HL-60 (cell line): ENCODE measurements at regions not wholly inside any gene's neighbourhood (a gene's known extent, or its start where the extent isn't known, plus 50 kb on each side); places are given as distances from the start of the nearest gene placed in this dataset.

Source experiments
- DNase-seq, 2 experiments: peaks; one replicate each; pipeline ENCODE4 v3.0.0-alpha.2; 2010 to 2020; ENCODE audit warnings: low read depth in 1 of 2, low spot score in 1 of 2
- H3K27ac ChIP-seq: fragments of 250-450 bp; sonication (Bioruptor Pico); replicated peaks from 2 replicates; pipeline ENCODE4 v1.5.1; 2020; ENCODE audit warnings: mild to moderate bottlenecking, moderate library complexity
- H3K27me3 ChIP-seq: fragments of 250-450 bp; sonication (Bioruptor Pico); 2 replicates; pipeline ENCODE4 v1.5.1; 2021; ENCODE audit warnings: mild to moderate bottlenecking, moderate library complexity; ENCODE audit not compliant: insufficient read depth, poor library complexity, severe bottlenecking
- H3K4me3 ChIP-seq: replicated peaks from 2 replicates; pipeline ENCODE4 v1.5.1; 2011; ENCODE audit warnings: mild to moderate bottlenecking, control low read depth, low read length; ENCODE audit not compliant: insufficient read depth
- GABPA ChIP-seq: IDR thresholded peaks from 2 replicates; pipeline ENCODE4 v1.6.1; 2012; ENCODE audit warnings: low read depth
- POLR2AphosphoS5 ChIP-seq: IDR thresholded peaks from 2 replicates; pipeline ENCODE4 v1.6.1; 2012; ENCODE audit warnings: low read depth
- SPI1 ChIP-seq: IDR thresholded peaks from 2 replicates; pipeline ENCODE4 v1.6.1; 2012; ENCODE audit warnings: low read depth, mild to moderate bottlenecking, borderline replicate concordance
- TF ChIP-seq, protein P1 (sequence below): IDR thresholded peaks from one replicate; pipeline ENCODE4 v1.5.1; 2011; ENCODE audit warnings: low read length, control low read depth, inconsistent platforms; ENCODE audit not compliant: insufficient read depth
- TF ChIP-seq, protein P2 (sequence below): IDR thresholded peaks from 2 replicates; pipeline ENCODE4 v1.6.1; 2012; ENCODE audit warnings: low read depth; ENCODE audit not compliant: insufficient replicate concordance

DNA sequence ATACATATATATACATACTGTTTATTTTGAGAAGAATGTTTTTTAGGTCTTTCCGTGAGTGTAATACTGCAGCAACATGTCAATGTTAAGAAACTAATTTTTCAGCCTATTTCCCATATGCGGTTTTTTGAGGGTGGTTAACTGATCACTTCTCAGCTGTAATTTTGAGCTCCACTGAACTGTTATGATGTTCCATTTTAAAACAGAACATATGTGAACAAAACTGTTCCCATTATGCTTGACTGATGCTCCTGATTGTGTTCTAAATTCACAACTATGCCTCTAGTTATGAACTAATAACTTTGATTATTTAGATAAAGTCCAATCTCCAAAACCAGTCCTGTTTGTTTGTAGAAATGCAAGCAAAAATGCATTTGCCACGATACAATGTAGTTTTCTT is 511.2 kb upstream of the FSIP2 start:
- Histone ChIP-seq H3K27me3 (no peaks in the 10 kb centered on the region), H3K27ac (no peak overlapping the region), H3K4me3 (no peak overlapping the region)
- TF ChIP-seq GABPA (no peak), POLR2AphosphoS5 (no peak), SPI1 (no peak)
- TF ChIP-seq, protein P1, sequence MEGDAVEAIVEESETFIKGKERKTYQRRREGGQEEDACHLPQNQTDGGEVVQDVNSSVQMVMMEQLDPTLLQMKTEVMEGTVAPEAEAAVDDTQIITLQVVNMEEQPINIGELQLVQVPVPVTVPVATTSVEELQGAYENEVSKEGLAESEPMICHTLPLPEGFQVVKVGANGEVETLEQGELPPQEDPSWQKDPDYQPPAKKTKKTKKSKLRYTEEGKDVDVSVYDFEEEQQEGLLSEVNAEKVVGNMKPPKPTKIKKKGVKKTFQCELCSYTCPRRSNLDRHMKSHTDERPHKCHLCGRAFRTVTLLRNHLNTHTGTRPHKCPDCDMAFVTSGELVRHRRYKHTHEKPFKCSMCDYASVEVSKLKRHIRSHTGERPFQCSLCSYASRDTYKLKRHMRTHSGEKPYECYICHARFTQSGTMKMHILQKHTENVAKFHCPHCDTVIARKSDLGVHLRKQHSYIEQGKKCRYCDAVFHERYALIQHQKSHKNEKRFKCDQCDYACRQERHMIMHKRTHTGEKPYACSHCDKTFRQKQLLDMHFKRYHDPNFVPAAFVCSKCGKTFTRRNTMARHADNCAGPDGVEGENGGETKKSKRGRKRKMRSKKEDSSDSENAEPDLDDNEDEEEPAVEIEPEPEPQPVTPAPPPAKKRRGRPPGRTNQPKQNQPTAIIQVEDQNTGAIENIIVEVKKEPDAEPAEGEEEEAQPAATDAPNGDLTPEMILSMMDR = no peak
- TF ChIP-seq, protein P2, sequence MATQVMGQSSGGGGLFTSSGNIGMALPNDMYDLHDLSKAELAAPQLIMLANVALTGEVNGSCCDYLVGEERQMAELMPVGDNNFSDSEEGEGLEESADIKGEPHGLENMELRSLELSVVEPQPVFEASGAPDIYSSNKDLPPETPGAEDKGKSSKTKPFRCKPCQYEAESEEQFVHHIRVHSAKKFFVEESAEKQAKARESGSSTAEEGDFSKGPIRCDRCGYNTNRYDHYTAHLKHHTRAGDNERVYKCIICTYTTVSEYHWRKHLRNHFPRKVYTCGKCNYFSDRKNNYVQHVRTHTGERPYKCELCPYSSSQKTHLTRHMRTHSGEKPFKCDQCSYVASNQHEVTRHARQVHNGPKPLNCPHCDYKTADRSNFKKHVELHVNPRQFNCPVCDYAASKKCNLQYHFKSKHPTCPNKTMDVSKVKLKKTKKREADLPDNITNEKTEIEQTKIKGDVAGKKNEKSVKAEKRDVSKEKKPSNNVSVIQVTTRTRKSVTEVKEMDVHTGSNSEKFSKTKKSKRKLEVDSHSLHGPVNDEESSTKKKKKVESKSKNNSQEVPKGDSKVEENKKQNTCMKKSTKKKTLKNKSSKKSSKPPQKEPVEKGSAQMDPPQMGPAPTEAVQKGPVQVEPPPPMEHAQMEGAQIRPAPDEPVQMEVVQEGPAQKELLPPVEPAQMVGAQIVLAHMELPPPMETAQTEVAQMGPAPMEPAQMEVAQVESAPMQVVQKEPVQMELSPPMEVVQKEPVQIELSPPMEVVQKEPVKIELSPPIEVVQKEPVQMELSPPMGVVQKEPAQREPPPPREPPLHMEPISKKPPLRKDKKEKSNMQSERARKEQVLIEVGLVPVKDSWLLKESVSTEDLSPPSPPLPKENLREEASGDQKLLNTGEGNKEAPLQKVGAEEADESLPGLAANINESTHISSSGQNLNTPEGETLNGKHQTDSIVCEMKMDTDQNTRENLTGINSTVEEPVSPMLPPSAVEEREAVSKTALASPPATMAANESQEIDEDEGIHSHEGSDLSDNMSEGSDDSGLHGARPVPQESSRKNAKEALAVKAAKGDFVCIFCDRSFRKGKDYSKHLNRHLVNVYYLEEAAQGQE = no peak
- no peak for DNase-seq

DNA sequence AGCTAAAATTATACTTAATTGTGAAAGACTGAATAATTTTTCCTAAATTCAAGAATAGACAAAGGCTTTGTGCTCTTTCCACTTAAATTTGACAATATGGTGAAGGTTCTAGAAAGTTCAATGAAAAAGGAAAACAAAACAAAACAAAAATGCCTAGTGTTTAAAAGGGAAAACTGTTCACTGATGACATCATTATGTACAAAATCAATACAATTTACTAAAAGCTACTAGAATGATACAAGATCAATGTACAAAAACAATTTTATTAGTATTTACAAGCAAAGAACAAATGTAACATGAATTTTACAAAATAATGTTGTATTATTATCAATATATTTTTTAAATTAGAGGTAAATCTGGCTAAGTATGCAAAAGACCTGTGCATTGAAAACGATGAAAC is 499.1 kb upstream of the FSIP2 start:
- no peaks in the 10 kb centered on the region for H3K27me3 ChIP-seq
- DNase-seq = no peak
- no peak overlapping the region for H3K27ac ChIP-seq
- no peak overlapping the region for H3K4me3 ChIP-seq
- TF ChIP-seq, protein P1 = no peak
- no peak for TF ChIP-seq GABPA
- no peak for TF ChIP-seq POLR2AphosphoS5
- TF ChIP-seq, protein P2 = no peak
- no peak for TF ChIP-seq SPI1

DNA sequence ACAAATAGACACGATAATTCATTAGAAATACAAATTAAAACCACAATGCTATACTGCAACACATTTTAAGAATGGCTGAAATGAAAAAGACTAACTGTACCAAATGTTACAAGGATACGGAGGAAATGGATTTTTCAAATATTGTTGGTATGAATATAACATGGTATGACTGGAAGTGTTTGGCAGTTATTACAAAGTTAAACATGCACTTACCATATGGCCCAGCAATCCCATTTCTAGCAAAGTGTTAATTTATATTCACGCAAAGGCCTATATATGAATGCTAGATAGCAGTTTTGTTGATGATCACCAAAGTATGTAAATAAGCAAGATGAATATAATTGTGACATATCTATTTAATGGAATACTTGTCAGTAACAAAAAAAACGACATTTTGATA is 497.8 kb upstream of the FSIP2 start:
- Histone ChIP-seq H3K27ac (no peak overlapping the region), H3K4me3 (no peak overlapping the region), H3K27me3 (no peaks in the 10 kb centered on the region)
- TF ChIP-seq POLR2AphosphoS5 (no peak), GABPA (no peak), SPI1 (no peak)
- TF ChIP-seq, protein P2 = no peak
- TF ChIP-seq, protein P1 = no peak
- DNase-seq = no peak
